ENCODE measurements at regions not wholly inside any gene's neighbourhood (a gene's known extent, or its start where the extent isn't known, plus 50 kb on each side); places are given as distances from the start of the nearest gene placed in this dataset.
"Not testable (repeated sequence)": the region's sequence is repeated elsewhere in the genome, so short reads cannot be mapped to it uniquely, and the experiment has no call there.

DNA sequence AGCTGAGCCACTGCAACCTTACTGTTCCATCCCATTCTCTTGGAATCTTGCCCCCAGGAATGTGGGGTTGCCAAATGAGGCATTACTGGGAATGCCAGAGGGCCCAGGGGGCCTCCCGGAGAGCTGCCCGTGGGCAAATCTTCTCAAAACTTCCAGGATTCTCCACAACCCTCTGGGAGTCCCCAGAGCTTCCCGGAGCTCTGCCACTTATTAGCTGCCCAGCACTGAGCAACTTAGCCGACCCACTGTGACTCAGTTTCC, 306.0 kb downstream of the FOXL1 start:
- H3K9me3 ChIP-seq: no peaks in the 10 kb centered on the region
- H3K36me3 ChIP-seq: no peaks in the 10 kb centered on the region
- intact Hi-C loops (cut with DNase I; ENCODE audit: low total_unique reads): no loop called here
- no peak overlapping the region for H3K27ac ChIP-seq
- DNase-seq: no peak
- no peak overlapping the region for H3K4me3 ChIP-seq
- peaks cover 0 to 19% (median 16%) of the 10 kb centered on the region in 4 donors for H3K4me1 ChIP-seq
- TF ChIP-seq, protein P1, sequence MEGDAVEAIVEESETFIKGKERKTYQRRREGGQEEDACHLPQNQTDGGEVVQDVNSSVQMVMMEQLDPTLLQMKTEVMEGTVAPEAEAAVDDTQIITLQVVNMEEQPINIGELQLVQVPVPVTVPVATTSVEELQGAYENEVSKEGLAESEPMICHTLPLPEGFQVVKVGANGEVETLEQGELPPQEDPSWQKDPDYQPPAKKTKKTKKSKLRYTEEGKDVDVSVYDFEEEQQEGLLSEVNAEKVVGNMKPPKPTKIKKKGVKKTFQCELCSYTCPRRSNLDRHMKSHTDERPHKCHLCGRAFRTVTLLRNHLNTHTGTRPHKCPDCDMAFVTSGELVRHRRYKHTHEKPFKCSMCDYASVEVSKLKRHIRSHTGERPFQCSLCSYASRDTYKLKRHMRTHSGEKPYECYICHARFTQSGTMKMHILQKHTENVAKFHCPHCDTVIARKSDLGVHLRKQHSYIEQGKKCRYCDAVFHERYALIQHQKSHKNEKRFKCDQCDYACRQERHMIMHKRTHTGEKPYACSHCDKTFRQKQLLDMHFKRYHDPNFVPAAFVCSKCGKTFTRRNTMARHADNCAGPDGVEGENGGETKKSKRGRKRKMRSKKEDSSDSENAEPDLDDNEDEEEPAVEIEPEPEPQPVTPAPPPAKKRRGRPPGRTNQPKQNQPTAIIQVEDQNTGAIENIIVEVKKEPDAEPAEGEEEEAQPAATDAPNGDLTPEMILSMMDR (IDR thresholded peaks at IDR 0.05): no peak
- peaks cover 0 to 4% of the 10 kb centered on the region in 2 donors for H3K27me3 ChIP-seq

DNA sequence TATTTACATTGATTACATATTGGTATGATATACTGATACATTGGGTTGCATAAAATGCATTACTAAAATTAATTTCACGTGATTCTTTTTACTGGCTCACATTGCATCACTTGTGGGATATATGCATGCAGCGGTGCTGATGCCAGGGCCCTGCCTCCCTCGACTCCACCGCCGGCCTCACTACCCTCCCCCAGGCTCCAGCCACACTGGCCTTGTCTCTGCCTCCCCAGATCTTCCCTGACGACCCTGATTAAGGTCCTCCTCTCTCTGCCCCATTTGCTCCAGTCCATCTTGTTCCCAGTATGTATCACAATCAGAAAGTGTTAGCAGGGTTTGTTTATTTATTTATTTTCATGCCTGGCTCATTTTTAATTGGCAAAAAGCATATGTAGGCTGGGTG, 306.8 kb downstream of the FOXL1 start:
- Histone ChIP-seq H3K27me3 (peaks cover 0 to 4% of the 10 kb centered on the region in 2 donors), H3K27ac (no peak overlapping the region), H3K36me3 (no peaks in the 10 kb centered on the region), H3K9me3 (no peaks in the 10 kb centered on the region), H3K4me3 (no peak overlapping the region), H3K4me1 (peaks cover 0 to 19% (median 16%) of the 10 kb centered on the region in 4 donors)
- TF ChIP-seq, protein P1 (IDR thresholded peaks at IDR 0.05): no peak
- DNase-seq: no peak
- intact Hi-C loops (cut with DNase I; ENCODE audit: low total_unique reads): no loop called here

DNA sequence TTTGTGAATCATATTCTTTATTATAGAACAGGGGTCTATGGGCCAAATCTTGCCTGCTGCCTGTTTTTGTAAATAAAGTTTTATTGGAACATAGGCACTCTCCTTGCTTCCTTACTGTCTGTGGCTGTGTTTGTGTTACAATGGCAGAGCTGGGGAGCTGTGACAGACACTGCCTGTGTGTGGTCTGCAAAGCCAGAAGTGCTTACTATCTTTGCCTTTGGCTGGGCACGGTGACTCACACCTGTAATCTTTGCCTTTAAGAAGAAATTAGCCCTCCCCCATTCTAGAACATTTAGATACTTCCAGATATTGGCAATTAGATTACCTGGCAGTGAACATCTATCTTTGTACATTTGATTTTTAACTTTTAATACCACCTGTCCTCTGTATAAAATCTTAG, 308.3 kb downstream of the FOXL1 start:
- no peaks in the 10 kb centered on the region for H3K9me3 ChIP-seq
- TF ChIP-seq, protein P1 (IDR thresholded peaks at IDR 0.05): no peak
- no peaks in the 10 kb centered on the region for H3K36me3 ChIP-seq
- peaks cover 0 to 15% (median 14%) of the 10 kb centered on the region in 4 donors for H3K4me1 ChIP-seq
- no peak overlapping the region for H3K4me3 ChIP-seq
- intact Hi-C loops (cut with DNase I; ENCODE audit: low total_unique reads): no loop called here
- peaks cover 0 to 4% of the 10 kb centered on the region in 2 donors for H3K27me3 ChIP-seq
- no peak for DNase-seq
- H3K27ac ChIP-seq: no peak overlapping the region

DNA sequence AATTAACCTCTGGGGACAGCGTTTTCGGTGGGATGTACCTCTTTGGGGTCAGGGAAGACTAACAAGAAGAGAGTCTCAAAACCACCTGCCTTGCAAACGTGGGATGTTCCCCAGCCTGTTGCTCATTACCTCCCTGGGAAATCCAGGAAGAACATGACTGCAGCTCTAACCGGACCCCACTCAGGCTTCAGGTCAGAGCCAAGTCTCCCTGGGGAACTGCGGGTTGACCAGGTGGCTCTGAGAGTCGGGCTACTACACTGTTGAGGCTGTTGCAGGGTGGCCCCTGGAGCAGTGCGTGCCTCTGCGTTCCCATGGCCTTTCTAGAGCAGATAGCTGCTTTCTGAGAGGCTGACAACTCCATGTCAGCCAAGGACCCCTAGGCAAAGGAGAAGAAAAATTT, 309.1 kb downstream of the FOXL1 start:
- H3K9me3 ChIP-seq: no peaks in the 10 kb centered on the region
- H3K4me3 ChIP-seq: no peak overlapping the region
- no peaks in the 10 kb centered on the region for H3K36me3 ChIP-seq
- peak in 1 of 2 donors; percentile 33 for DNase-seq
- TF ChIP-seq, protein P1 (IDR thresholded peaks at IDR 0.05): no peak
- H3K27ac ChIP-seq: no peak overlapping the region
- peaks cover 0 to 7% (median 6%) of the 10 kb centered on the region in 4 donors for H3K4me1 ChIP-seq
- peaks cover 0 to 4% of the 10 kb centered on the region in 2 donors for H3K27me3 ChIP-seq
- intact Hi-C loops (cut with DNase I; ENCODE audit: low total_unique reads): no loop called here

DNA sequence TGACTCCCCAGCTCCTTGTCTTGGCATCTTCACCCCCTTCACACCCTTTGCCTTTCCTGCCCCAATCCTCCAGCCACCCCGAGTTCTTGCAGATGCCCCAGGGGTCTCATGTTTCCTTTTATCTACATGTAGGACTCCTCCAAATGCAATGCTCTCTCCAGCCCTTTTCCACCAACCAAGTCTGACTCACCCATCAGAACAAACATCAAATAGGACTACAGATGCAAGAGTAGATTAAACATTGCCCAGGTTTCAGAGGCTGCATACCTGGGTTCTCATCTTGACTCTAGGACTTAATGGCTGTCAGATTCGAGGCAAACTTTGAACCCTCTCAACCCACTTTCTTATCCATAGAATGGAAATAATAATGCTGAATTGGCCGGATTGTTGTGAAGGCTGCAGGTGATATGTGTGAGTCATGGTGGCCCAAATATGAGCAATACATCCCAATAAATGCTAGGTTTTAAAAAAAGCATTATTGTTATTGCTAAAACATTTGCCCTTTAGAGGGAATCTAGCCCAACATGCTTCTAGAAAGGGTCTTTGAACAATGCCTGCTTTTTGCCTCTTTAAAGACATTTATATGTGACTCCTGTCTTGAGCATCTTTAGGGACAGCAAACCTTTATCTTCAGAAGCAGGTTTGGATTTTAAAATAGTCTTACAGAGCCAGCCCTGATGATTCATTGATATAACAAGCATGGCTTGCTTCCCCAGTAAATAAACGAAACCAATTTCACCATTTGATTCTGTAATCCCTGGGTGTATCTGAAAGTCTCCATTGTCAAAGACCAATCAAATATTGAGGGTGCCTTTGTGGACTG, 310.1 kb downstream of the FOXL1 start:
- no peaks in the 10 kb centered on the region for H3K36me3 ChIP-seq
- intact Hi-C loops (cut with DNase I; ENCODE audit: low total_unique reads): no loop called here
- H3K27ac ChIP-seq: no peak overlapping the region
- DNase-seq: no peak
- H3K27me3 ChIP-seq: peaks cover 0 to 4% of the 10 kb centered on the region in 2 donors
- H3K4me3 ChIP-seq: no peak overlapping the region
- TF ChIP-seq, protein P1 (IDR thresholded peaks at IDR 0.05): no peak
- H3K9me3 ChIP-seq: no peaks in the 10 kb centered on the region
- H3K4me1 ChIP-seq: no peaks in the 10 kb centered on the region

DNA sequence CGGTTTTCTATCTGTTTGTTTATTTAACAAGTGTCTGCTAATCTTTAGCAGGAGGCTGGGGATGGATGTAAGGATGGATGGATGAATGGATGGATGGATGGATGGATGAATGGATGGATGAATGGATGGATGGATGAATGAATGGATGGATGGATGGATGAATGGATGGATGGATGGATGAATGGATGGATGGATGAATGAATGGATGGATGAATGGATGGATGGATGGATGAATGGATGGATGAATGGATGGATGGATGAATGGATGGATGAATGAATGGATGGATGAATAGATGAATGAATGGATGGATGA, 310.7 kb downstream of the FOXL1 start:
- H3K36me3 ChIP-seq; H3K27ac ChIP-seq; H3K4me1 ChIP-seq; H3K9me3 ChIP-seq; intact Hi-C loops (cut with DNase I; ENCODE audit: low total_unique reads); DNase-seq; H3K4me3 ChIP-seq; H3K27me3 ChIP-seq: not testable (repeated sequence)
